IPS DF 4.7 (cell line): ENCODE measurements at regions not wholly inside any gene's neighbourhood (a gene's known extent, or its start where the extent isn't known, plus 50 kb on each side); places are given as distances from the start of the nearest gene placed in this dataset.
A peak's percentile ranks its signal among the peaks of the same experiment; 100 is the strongest.

Experiments
- DNase-seq: peaks from one replicate; pipeline ENCODE4 v3.0.0-alpha.2; 2013; ENCODE audit warnings: low spot score; ENCODE audit errors: extremely low read depth

- DNase-seq = no peak
Observed at GRCh38 chr9:90340421-90340820, 302.2 kb downstream of the DIRAS2 start.

DNA sequence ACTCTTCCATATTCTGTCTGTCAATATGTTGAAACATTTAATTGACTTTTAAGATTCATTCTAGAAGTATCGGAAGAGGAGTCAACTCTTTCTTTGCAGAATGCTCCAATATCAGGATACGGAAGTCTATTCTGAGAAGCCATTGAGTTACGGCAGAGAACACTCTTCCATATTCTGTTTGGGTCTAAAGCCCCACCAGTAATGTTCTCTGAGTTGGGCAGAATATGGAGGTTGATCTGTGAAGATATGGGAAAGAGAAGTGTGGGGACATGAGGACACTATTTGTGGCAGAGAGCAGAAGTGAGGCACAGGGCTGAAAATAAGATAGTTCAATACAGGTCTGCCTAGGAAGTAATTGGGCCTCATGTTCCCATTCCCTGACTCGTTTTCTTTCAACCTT, 300.0 kb downstream of the DIRAS2 start:
- DNase-seq = no peak

GRCh38 chr9:90343366-90343765, 299.3 kb downstream of the DIRAS2 start:
- DNase-seq = peak; percentile 7

DNA sequence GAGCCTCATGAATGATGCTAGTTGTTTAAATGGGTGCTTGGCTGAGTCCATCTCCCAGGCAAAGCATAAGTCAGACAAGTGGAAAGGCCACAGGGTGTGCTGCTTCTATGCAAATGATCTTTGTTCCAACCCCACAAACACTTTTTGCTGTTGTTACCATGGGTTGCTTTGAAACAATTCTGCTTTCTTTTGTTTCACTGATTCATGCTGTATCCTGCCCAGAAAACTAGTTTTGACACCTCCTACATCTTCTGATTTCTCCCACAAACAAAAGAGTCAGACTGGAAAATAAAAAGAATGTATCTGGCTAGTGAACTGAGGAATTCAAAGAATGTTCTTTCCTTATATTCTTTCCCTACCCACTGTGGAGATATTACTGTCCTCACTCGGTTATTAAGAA, 298.6 kb downstream of the DIRAS2 start:
- DNase-seq = no peak

GRCh38 chr9:90365666-90366065, 277.0 kb downstream of the DIRAS2 start:
- no peak for DNase-seq

- DNase-seq = no peak
Observed at GRCh38 chr9:90368241-90368640, 274.4 kb downstream of the DIRAS2 start.

DNA sequence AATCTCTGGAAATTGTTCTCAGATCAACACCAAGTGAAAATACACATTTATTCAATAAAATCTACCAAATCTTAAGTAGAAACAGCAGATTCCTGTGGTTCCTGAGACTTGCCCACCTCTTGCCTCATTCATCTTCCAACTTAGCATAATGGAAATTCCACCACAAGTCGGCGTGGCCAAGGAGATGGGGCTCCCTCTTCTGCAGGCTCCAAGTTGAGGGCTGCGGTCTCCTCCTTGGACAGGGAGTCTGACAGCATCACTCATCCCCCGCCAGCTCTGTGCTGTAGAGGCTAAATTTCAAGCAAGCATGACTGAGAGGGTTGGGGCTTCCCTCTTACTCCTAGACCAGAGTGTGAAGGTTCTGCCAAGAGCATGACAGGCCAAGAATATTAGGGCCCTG, 273.7 kb downstream of the DIRAS2 start:
- no peak for DNase-seq

GRCh38 chr9:90379771-90380170, 262.9 kb downstream of the DIRAS2 start:
- DNase-seq = no peak

DNA sequence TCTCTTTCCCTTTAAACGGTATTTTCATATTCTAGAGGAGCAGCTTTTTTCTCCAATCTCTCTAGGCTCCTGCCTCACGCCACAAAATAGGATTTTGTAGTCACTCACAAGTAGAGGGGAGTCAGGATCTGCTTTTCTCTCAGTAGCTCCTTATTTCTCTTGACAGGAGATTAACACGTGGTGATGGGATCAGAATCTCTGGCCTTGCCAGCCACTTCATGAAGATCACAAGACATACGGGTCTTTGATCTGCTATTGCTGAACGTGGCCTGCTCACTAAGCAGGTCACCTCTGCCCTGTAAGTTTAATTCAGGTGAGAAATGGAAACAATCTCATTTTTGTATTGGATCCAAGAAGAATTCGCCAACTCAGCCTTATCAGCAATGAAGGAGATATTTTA, 257.5 kb downstream of the DIRAS2 start:
- DNase-seq = no peak

- DNase-seq = no peak
Observed at GRCh38 chr9:90393365-90394152, 249.1 kb downstream of the DIRAS2 start.

- DNase-seq = no peak
Observed at GRCh38 chr9:90394871-90395270, 247.8 kb downstream of the DIRAS2 start.

DNA sequence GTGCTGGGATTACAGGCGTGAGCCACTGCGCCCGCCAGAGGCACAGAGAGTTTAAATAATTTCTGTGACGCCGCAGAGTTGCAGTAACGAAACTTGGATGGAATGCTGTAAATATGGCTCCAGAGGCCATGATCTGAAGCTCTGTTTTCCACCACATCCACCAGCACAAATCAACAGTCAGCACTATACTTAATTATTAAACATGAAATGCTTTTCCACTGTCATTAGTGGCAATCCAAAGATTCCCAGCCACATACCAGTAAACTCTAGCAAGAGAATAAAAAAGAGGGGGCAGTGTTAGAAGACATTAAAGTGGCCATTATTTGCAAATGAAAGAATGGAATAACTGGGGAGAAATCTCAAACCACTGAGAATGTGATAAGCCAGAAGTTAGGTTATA, 242.5 kb downstream of the DIRAS2 start:
- DNase-seq = no peak

GRCh38 chr9:90408659-90409058, 234.0 kb downstream of the DIRAS2 start:
- no peak for DNase-seq

GRCh38 chr9:90419221-90419851, 223.3 kb downstream of the DIRAS2 start:
- DNase-seq = no peak

DNA sequence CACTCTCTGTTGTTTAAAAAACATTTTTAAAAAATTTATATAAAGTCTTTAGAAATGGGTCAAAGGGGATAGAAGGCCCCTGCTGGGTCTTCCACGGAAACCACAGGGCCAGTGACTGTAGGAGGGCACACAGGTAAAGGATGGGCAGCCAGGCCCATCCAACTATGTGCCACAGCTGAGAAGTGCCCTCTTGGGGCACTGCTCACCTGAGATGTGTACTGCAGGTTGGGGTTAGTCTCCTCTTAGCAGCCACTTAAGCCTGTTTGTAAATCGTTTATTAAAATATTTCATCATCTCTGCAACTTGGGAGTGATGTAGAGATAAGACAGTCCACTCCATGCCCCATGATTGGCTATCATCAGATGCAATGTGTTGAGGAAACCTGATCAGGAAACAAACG, 222.4 kb downstream of the DIRAS2 start:
- DNase-seq = no peak

GRCh38 chr9:90420768-90421513, 221.7 kb downstream of the DIRAS2 start:
- no peak for DNase-seq

GRCh38 chr9:90421786-90422185, 220.8 kb downstream of the DIRAS2 start:
- DNase-seq = no peak

- no peak for DNase-seq
Observed at GRCh38 chr9:90423661-90424193, 218.9 kb downstream of the DIRAS2 start.

GRCh38 chr9:90428517-90428916, 214.1 kb downstream of the DIRAS2 start:
- DNase-seq = no peak

DNA sequence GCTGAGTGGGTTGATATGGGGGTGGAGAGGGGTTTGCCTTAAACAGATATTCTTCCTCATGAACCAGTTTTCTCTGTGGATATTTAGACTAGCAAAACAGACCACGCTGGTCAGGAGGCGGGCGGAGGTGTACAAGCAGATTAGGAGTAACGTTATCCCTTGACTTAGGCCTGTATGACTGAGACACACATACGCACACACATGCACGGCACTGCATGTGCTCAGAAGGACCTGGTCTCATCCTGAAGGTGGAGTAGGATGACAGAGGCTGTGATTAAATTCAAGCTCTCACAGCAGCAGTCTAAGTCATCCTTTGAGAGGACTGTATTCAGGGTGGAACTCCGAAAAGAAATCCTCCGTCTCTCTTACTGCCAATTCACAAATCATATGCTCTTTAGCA, 209.7 kb downstream of the DIRAS2 start:
- DNase-seq = no peak

- peak; percentile 33 for DNase-seq
Observed at GRCh38 chr9:90433398-90433941, 209.2 kb downstream of the DIRAS2 start.

DNA sequence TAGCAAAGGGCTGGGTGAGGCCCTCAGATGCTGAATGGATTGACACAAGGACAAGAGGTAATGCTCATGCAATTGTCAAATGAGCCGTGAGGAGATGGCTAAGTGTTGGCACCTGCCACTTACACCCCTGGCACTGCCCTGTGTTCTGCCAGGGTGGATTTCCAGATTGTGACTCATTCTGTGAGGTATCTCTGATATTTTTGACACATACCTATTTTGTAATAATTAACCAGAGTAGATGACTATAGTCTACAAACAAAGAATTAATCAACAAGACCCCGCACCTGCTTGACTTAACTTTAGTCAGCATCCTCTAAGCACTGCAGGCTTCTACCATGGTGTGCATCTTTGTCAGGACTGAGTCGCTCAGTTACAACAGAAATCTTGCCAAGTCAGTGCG, 200.8 kb downstream of the DIRAS2 start:
- no peak for DNase-seq
